Glutamatergic neuron (in vitro differentiated cells): ENCODE measurements at regions not wholly inside any gene's neighbourhood (a gene's known extent, or its start where the extent isn't known, plus 50 kb on each side); places are given as distances from the start of the nearest gene placed in this dataset.
"Not testable (repeated sequence)": the region's sequence is repeated elsewhere in the genome, so short reads cannot be mapped to it uniquely, and the experiment has no call there.

ENCODE experiments used
- DNase-seq: peaks from one replicate; pipeline ENCODE4 v3.0.0; 2022
- H3K27ac Mint-ChIP-seq: one replicate; pipeline ENCODE4 v1.8.0; 2020; ENCODE audit warnings: mild to moderate bottlenecking, mixed read lengths, inconsistent platforms; ENCODE audit not compliant: unreplicated experiment
- H3K27me3 Mint-ChIP-seq: one replicate; pipeline ENCODE4 v1.8.0; 2020; ENCODE audit warnings: mild to moderate bottlenecking, moderate library complexity, mixed read lengths, inconsistent platforms; ENCODE audit not compliant: unreplicated experiment
- H3K36me3 Mint-ChIP-seq: one replicate; pipeline ENCODE4 v1.8.0; 2020; ENCODE audit warnings: mild to moderate bottlenecking, mixed read lengths, inconsistent platforms; ENCODE audit not compliant: unreplicated experiment
- H3K4me1 Mint-ChIP-seq: one replicate; pipeline ENCODE4 v1.8.0; 2020; ENCODE audit warnings: mild to moderate bottlenecking, low read depth, mixed read lengths, inconsistent platforms; ENCODE audit not compliant: unreplicated experiment
- H3K4me3 Mint-ChIP-seq: one replicate; pipeline ENCODE4 v1.8.0; 2020; ENCODE audit warnings: mild to moderate bottlenecking, mixed read lengths, inconsistent platforms; ENCODE audit not compliant: unreplicated experiment
- H3K9me3 Mint-ChIP-seq: one replicate; pipeline ENCODE4 v1.8.0; 2020; ENCODE audit warnings: mild to moderate bottlenecking, moderate library complexity, mixed read lengths, inconsistent platforms; ENCODE audit not compliant: unreplicated experiment
- CTCF ChIP-seq: fragments of 200-600 bp; sonication (generic); IDR thresholded peaks from one replicate; pipeline ENCODE4 v1.5.0; 2021; ENCODE audit not compliant: partially characterized antibody, unreplicated experiment

GRCh38 chr5:68049053-68049713 lies 166.4 kb upstream of the PIK3R1 start:
- Mint-ChIP-seq H3K27me3 (no peaks in the 10 kb centered on the region), H3K9me3 (peaks cover 1% of the 10 kb centered on the region), H3K36me3 (peaks cover 10% of the 10 kb centered on the region), H3K4me1 (no peaks in the 10 kb centered on the region), H3K4me3 (no peak overlapping the region), H3K27ac (no peak overlapping the region)
- no peak for TF ChIP-seq CTCF
- DNase-seq: no peak

GRCh38 chr5:68048516-68048915 lies 167.0 kb upstream of the PIK3R1 start:
- no peaks in the 10 kb centered on the region for H3K4me1 Mint-ChIP-seq
- no peak overlapping the region for H3K27ac Mint-ChIP-seq
- H3K4me3 Mint-ChIP-seq: no peak overlapping the region
- TF ChIP-seq CTCF: no peak
- H3K9me3 Mint-ChIP-seq: peaks cover 1% of the 10 kb centered on the region
- no peaks in the 10 kb centered on the region for H3K27me3 Mint-ChIP-seq
- no peak for DNase-seq
- peaks cover 10% of the 10 kb centered on the region for H3K36me3 Mint-ChIP-seq

- not testable (repeated sequence) for DNase-seq, H3K4me3 Mint-ChIP-seq, H3K27me3 Mint-ChIP-seq, H3K9me3 Mint-ChIP-seq, H3K27ac Mint-ChIP-seq, H3K4me1 Mint-ChIP-seq
- peaks cover 12% of the 10 kb centered on the region for H3K36me3 Mint-ChIP-seq
Measured at GRCh38 chr5:68048054-68048453, 167.5 kb upstream of the PIK3R1 start.

- Mint-ChIP-seq H3K9me3 (peaks cover 1% of the 10 kb centered on the region), H3K27ac (no peak overlapping the region), H3K27me3 (no peaks in the 10 kb centered on the region), H3K4me1 (no peaks in the 10 kb centered on the region), H3K36me3 (peaks cover 14% of the 10 kb centered on the region), H3K4me3 (no peak overlapping the region)
- no peak for DNase-seq
- no peak for TF ChIP-seq CTCF
Measured at GRCh38 chr5:68047035-68047434, 168.5 kb upstream of the PIK3R1 start.

- H3K27me3 Mint-ChIP-seq: no peaks in the 10 kb centered on the region
- H3K4me3 Mint-ChIP-seq: no peak overlapping the region
- DNase-seq: no peak
- H3K27ac Mint-ChIP-seq: no peak overlapping the region
- H3K4me1 Mint-ChIP-seq: no peaks in the 10 kb centered on the region
- H3K9me3 Mint-ChIP-seq: peaks cover 1% of the 10 kb centered on the region
- peaks cover 14% of the 10 kb centered on the region for H3K36me3 Mint-ChIP-seq
- no peak for TF ChIP-seq CTCF
Measured at GRCh38 chr5:68046445-68046844, 169.1 kb upstream of the PIK3R1 start.
